ENCODE measurements at regions not wholly inside any gene's neighbourhood (a gene's known extent, or its start where the extent isn't known, plus 50 kb on each side); places are given as distances from the start of the nearest gene placed in this dataset.
"Not testable (repeated sequence)": the region's sequence is repeated elsewhere in the genome, so short reads cannot be mapped to it uniquely, and the experiment has no call there.

DNA sequence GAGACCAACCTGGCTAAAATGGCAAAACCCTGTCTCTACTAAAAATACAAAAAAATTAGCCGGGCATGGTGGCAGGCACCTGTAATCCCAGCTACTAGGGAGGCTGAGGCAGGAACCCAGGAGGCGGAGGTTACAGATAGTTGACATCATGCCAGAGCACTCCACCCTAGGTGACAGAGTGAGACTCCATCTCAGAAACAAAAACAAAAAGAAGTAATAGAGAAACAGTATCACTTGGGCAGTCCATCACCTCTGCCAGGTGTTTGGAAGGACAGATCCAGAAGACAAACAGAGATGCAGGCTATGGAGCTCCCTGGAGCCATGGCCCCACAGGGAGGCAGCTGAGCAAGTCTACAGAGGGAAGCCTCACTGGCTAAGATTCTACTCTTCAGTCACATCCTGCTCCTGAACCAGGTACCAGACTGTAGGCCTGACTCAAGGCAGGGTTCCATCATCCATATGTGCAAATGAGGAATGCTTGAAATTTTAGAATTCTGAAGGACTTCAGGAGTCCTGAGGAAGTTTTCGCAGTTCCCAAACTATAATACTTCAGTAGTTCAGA is 81.4 kb upstream of the CPEB2 start:
- H3K27me3 ChIP-seq, result no peaks in the 10 kb centered on the region
- H3K4me1 ChIP-seq, result no peaks in the 10 kb centered on the region
- TF ChIP-seq CTCF (IDR thresholded peaks at IDR 0.05) (no peak), POLR2AphosphoS5 (IDR thresholded peaks at IDR 0.05; ENCODE audit: insufficient read depth in 1 of 2, low read depth in 1 of 2) (no peak), POLR2A (IDR thresholded peaks at IDR 0.05) (no peak)
- H3K9me3 ChIP-seq, result no peaks in the 10 kb centered on the region
- H3K36me3 ChIP-seq, result no peaks in the 10 kb centered on the region
- intact Hi-C loops (cut with DNase I), result no loop called here
- no peak overlapping the region for H3K4me3 ChIP-seq
- no peak overlapping the region for H3K27ac ChIP-seq
- no peak for DNase-seq (ENCODE audit: extremely low spot score in 2 of 2)

DNA sequence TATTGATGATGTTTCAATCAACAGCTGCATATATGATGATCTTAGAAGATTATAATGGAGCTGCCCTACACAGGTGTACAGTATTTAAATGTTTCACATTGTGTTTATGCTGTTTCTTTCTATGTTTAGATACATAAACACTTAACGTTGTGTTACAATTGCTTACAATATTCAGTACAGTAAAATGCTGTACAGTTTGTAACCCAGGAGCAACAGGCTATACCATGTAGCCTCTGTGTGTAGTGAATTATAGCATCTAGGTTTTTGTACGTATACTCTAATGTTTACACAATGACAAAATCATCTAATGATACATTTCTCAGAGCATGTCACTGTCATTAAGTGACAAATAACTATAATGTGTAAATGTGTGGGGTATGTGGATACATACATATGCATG is 80.5 kb upstream of the CPEB2 start:
- H3K27me3 ChIP-seq; H3K36me3 ChIP-seq; H3K4me1 ChIP-seq; H3K9me3 ChIP-seq; H3K4me3 ChIP-seq; DNase-seq (ENCODE audit: extremely low spot score in 2 of 2); intact Hi-C loops (cut with DNase I); H3K27ac ChIP-seq: not testable (repeated sequence)

- DNase-seq (ENCODE audit: extremely low spot score in 2 of 2), result no peak
- intact Hi-C loops (cut with DNase I), result no loop called here
- H3K9me3 ChIP-seq, result no peaks in the 10 kb centered on the region
- H3K4me1 ChIP-seq, result no peaks in the 10 kb centered on the region
- H3K36me3 ChIP-seq, result no peaks in the 10 kb centered on the region
- H3K4me3 ChIP-seq, result no peak overlapping the region
- no peaks in the 10 kb centered on the region for H3K27me3 ChIP-seq
- TF ChIP-seq POLR2A (IDR thresholded peaks at IDR 0.05) (no peak), POLR2AphosphoS5 (IDR thresholded peaks at IDR 0.05; ENCODE audit: insufficient read depth in 1 of 2, low read depth in 1 of 2) (no peak), CTCF (IDR thresholded peaks at IDR 0.05) (no peak)
- H3K27ac ChIP-seq, result no peak overlapping the region
These were observed 78.0 kb upstream of the CPEB2 start for GRCh38 chr4:14924076-14924811.

- H3K4me1 ChIP-seq, result no peaks in the 10 kb centered on the region
- no peaks in the 10 kb centered on the region for H3K27me3 ChIP-seq
- no peak overlapping the region for H3K27ac ChIP-seq
- H3K36me3 ChIP-seq, result no peaks in the 10 kb centered on the region
- intact Hi-C loops (cut with DNase I), result no loop called here
- H3K4me3 ChIP-seq, result no peak overlapping the region
- TF ChIP-seq POLR2AphosphoS5 (IDR thresholded peaks at IDR 0.05; ENCODE audit: insufficient read depth in 1 of 2, low read depth in 1 of 2) (no peak), POLR2A (IDR thresholded peaks at IDR 0.05) (no peak)
- DNase-seq (ENCODE audit: extremely low spot score in 2 of 2), result no peak
- H3K9me3 ChIP-seq, result no peaks in the 10 kb centered on the region
These were observed 77.4 kb upstream of the CPEB2 start for GRCh38 chr4:14924812-14925344.

GRCh38 chr4:14925471-14925870 is 76.8 kb upstream of the CPEB2 start:
- Histone ChIP-seq H3K27ac (no peak overlapping the region), H3K36me3 (no peaks in the 10 kb centered on the region), H3K9me3 (no peaks in the 10 kb centered on the region), H3K4me3 (no peak overlapping the region), H3K27me3 (no peaks in the 10 kb centered on the region), H3K4me1 (no peaks in the 10 kb centered on the region)
- TF ChIP-seq CTCF (IDR thresholded peaks at IDR 0.05) (no peak), POLR2A (IDR thresholded peaks at IDR 0.05) (no peak), POLR2AphosphoS5 (IDR thresholded peaks at IDR 0.05; ENCODE audit: insufficient read depth in 1 of 2, low read depth in 1 of 2) (no peak)
- no peak for DNase-seq (ENCODE audit: extremely low spot score in 2 of 2)
- intact Hi-C loops (cut with DNase I), result no loop called here

GRCh38 chr4:14926368-14926767 is 75.9 kb upstream of the CPEB2 start:
- TF ChIP-seq POLR2A (IDR thresholded peaks at IDR 0.05), result no peak
- no peaks in the 10 kb centered on the region for H3K36me3 ChIP-seq
- H3K27me3 ChIP-seq, result no peaks in the 10 kb centered on the region
- H3K4me3 ChIP-seq, result no peak overlapping the region
- no peaks in the 10 kb centered on the region for H3K4me1 ChIP-seq
- no peak overlapping the region for H3K27ac ChIP-seq
- no peak for DNase-seq (ENCODE audit: extremely low spot score in 2 of 2)
- H3K9me3 ChIP-seq, result no peaks in the 10 kb centered on the region
- intact Hi-C loops (cut with DNase I), result no loop called here

All from vagina (tissue), 2 donors.